LHCN-M2 (cell line): ENCODE measurements at regions not wholly inside any gene's neighbourhood (a gene's known extent, or its start where the extent isn't known, plus 50 kb on each side); places are given as distances from the start of the nearest gene placed in this dataset.

Experiments
- DNase-seq: peaks from one replicate; pipeline ENCODE4 v3.0.0-alpha.2; 2012; ENCODE audit warnings: low read depth

- peak; percentile 53 for DNase-seq
These were observed 366.3 kb upstream of the EPHA7 start for GRCh38 chr6:93785694-93786030.

GRCh38 chr6:93784794-93785693 is 365.7 kb upstream of the EPHA7 start:
- DNase-seq = peak; percentile 99

- DNase-seq = peak; percentile 82
These were observed 359.9 kb upstream of the EPHA7 start for GRCh38 chr6:93779086-93779841.

- no peak for DNase-seq
These were observed 339.8 kb upstream of the EPHA7 start for GRCh38 chr6:93759190-93759589.

- DNase-seq = peak; percentile 38
These were observed 332.6 kb upstream of the EPHA7 start for GRCh38 chr6:93751969-93752368.

GRCh38 chr6:93749930-93750329 is 330.6 kb upstream of the EPHA7 start:
- peak; percentile 45 for DNase-seq

GRCh38 chr6:93749191-93749590 is 329.8 kb upstream of the EPHA7 start:
- DNase-seq = peak; percentile 53

GRCh38 chr6:93746892-93747291 is 327.5 kb upstream of the EPHA7 start:
- no peak for DNase-seq

- DNase-seq = no peak
These were observed 325.9 kb upstream of the EPHA7 start for GRCh38 chr6:93745306-93745705.

- DNase-seq = no peak
These were observed 315.7 kb upstream of the EPHA7 start for GRCh38 chr6:93735099-93735498.

GRCh38 chr6:93731306-93731705 is 311.9 kb upstream of the EPHA7 start:
- DNase-seq = no peak

GRCh38 chr6:93728150-93728549 is 308.8 kb upstream of the EPHA7 start:
- DNase-seq = peak; percentile 26

- no peak for DNase-seq
These were observed 308.1 kb upstream of the EPHA7 start for GRCh38 chr6:93727447-93727846.

GRCh38 chr6:93721386-93722048 is 302.2 kb upstream of the EPHA7 start:
- peak; percentile 73 for DNase-seq

GRCh38 chr6:93713974-93714373 is 294.6 kb upstream of the EPHA7 start:
- no peak for DNase-seq

GRCh38 chr6:93703431-93703830 is 284.1 kb upstream of the EPHA7 start:
- no peak for DNase-seq

GRCh38 chr6:93701526-93701925 is 282.2 kb upstream of the EPHA7 start:
- DNase-seq = peak; percentile 23

- no peak for DNase-seq
These were observed 266.1 kb upstream of the EPHA7 start for GRCh38 chr6:93685494-93685893.

- DNase-seq = peak; percentile 28
These were observed 265.0 kb upstream of the EPHA7 start for GRCh38 chr6:93684339-93684738.

- no peak for DNase-seq
These were observed 260.5 kb upstream of the EPHA7 start for GRCh38 chr6:93679836-93680235.

GRCh38 chr6:93678841-93679454 is 259.6 kb upstream of the EPHA7 start:
- DNase-seq = peak; percentile 76
